ENCODE measurements at regions not wholly inside any gene's neighbourhood (a gene's known extent, or its start where the extent isn't known, plus 50 kb on each side); places are given as distances from the start of the nearest gene placed in this dataset.

- H3K27me3 Mint-ChIP-seq = no peaks in the 10 kb centered on the region
- no peak overlapping the region for H3K4me3 Mint-ChIP-seq
- no peaks in the 10 kb centered on the region for H3K36me3 Mint-ChIP-seq
- H3K4me1 Mint-ChIP-seq (ENCODE audit: unreplicated experiment) = no peaks in the 10 kb centered on the region
- no peak for DNase-seq (ENCODE audit: extremely low spot score, unreplicated experiment)
- TF ChIP-seq CTCF (conservative IDR thresholded peaks at IDR 0.05) = no peak
- H3K27ac Mint-ChIP-seq = no peak overlapping the region
- H3K9me3 Mint-ChIP-seq = peaks cover 5% of the 10 kb centered on the region
These were observed 1899.5 kb downstream of the OLFM4 start for GRCh38 chr13:54928071-54928470.

DNA sequence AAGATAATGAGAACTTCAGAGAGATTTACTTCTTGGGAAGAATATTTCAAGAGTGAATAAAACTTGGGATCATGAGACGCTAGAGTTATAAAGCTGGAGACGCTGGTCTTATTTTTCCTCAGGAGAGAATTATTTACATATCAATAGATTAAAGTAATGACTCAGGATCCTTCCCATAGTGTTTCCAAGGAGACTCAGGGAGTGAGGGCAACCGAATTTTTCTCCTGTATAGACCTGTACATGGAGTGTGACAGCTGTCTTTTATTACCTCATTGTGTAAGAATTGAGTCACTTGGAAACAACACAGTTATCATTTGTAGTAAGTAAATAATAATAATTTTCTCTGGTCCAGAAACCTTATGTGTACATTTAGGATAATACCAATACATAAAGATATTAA lies 1905.5 kb downstream of the OLFM4 start:
- no peak for TF ChIP-seq CTCF (conservative IDR thresholded peaks at IDR 0.05)
- H3K27ac Mint-ChIP-seq = no peak overlapping the region
- no peaks in the 10 kb centered on the region for H3K36me3 Mint-ChIP-seq
- H3K4me3 Mint-ChIP-seq = no peak overlapping the region
- H3K9me3 Mint-ChIP-seq = peaks cover 4% of the 10 kb centered on the region
- no peaks in the 10 kb centered on the region for H3K27me3 Mint-ChIP-seq
- H3K4me1 Mint-ChIP-seq (ENCODE audit: unreplicated experiment) = no peaks in the 10 kb centered on the region
- DNase-seq (ENCODE audit: extremely low spot score, unreplicated experiment) = no peak

GRCh38 chr13:54945973-54946372 lies 1917.4 kb downstream of the OLFM4 start:
- Mint-ChIP-seq H3K27me3 (no peaks in the 10 kb centered on the region), H3K9me3 (peaks cover 5% of the 10 kb centered on the region), H3K4me3 (no peak overlapping the region), H3K36me3 (no peaks in the 10 kb centered on the region), H3K4me1 (ENCODE audit: unreplicated experiment) (no peaks in the 10 kb centered on the region), H3K27ac (no peak overlapping the region)
- no peak for TF ChIP-seq CTCF (conservative IDR thresholded peaks at IDR 0.05)
- DNase-seq (ENCODE audit: extremely low spot score, unreplicated experiment) = no peak

- Mint-ChIP-seq H3K27me3 (no peaks in the 10 kb centered on the region), H3K4me3 (no peak overlapping the region), H3K9me3 (peaks cover 5% of the 10 kb centered on the region), H3K27ac (no peak overlapping the region), H3K4me1 (ENCODE audit: unreplicated experiment) (no peaks in the 10 kb centered on the region), H3K36me3 (no peaks in the 10 kb centered on the region)
- TF ChIP-seq CTCF (conservative IDR thresholded peaks at IDR 0.05) = no peak
- no peak for DNase-seq (ENCODE audit: extremely low spot score, unreplicated experiment)
These were observed 1921.1 kb downstream of the OLFM4 start for GRCh38 chr13:54949735-54950134.

GRCh38 chr13:54950546-54950945 lies 1921.9 kb downstream of the OLFM4 start:
- Mint-ChIP-seq H3K27me3 (no peaks in the 10 kb centered on the region), H3K4me3 (no peak overlapping the region), H3K9me3 (peaks cover 5% of the 10 kb centered on the region), H3K27ac (no peak overlapping the region), H3K4me1 (ENCODE audit: unreplicated experiment) (no peaks in the 10 kb centered on the region), H3K36me3 (no peaks in the 10 kb centered on the region)
- TF ChIP-seq CTCF (conservative IDR thresholded peaks at IDR 0.05) = peak; percentile 27
- no peak for DNase-seq (ENCODE audit: extremely low spot score, unreplicated experiment)

DNA sequence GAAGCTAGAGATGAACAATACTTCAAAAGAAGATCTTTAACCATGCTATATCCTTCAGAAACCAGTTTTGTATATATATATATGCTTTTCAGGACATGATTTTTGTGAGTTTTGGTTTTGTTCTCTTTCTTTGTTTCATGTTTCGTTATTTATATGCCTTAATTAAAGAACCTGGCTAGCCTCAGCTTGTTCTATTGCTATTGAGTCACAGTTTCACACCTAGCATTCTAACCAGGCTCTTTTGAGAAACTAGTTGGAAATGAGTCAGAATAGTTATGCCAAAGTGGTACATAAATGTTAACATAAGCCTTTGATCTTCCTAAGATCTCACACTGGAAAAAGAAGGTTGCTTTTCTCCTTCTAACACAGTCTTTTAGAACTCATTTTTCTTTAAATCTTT lies 1925.2 kb downstream of the OLFM4 start:
- Mint-ChIP-seq H3K4me1 (ENCODE audit: unreplicated experiment) (no peaks in the 10 kb centered on the region), H3K27me3 (no peaks in the 10 kb centered on the region), H3K9me3 (no peaks in the 10 kb centered on the region), H3K36me3 (no peaks in the 10 kb centered on the region), H3K27ac (no peak overlapping the region), H3K4me3 (no peak overlapping the region)
- no peak for TF ChIP-seq CTCF (conservative IDR thresholded peaks at IDR 0.05)
- DNase-seq (ENCODE audit: extremely low spot score, unreplicated experiment) = no peak

Measured in type B pancreatic cell (in vitro differentiated cells).